ENCODE measurements at regions not wholly inside any gene's neighbourhood (a gene's known extent, or its start where the extent isn't known, plus 50 kb on each side); places are given as distances from the start of the nearest gene placed in this dataset.

DNA sequence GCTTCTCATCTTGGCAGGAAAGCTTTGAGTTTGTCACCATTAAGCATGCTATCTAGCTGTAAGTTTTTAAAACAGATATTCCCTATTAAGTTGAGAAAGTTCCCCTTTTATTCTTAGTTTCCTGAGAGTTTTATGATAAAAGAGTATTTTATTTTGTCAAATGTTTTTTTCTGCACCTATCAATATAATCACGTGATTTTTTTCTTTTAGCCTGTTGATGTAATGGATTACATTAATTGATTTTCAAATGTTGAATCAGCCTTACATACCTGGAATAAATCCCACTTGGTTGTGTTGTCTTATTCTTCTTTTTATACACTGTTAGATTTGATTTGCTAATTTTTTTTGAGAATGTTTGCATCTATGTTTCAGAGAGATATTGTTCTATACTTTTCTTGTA lies 179.5 kb downstream of the ZNF621 start:
- TF ChIP-seq, protein P1, sequence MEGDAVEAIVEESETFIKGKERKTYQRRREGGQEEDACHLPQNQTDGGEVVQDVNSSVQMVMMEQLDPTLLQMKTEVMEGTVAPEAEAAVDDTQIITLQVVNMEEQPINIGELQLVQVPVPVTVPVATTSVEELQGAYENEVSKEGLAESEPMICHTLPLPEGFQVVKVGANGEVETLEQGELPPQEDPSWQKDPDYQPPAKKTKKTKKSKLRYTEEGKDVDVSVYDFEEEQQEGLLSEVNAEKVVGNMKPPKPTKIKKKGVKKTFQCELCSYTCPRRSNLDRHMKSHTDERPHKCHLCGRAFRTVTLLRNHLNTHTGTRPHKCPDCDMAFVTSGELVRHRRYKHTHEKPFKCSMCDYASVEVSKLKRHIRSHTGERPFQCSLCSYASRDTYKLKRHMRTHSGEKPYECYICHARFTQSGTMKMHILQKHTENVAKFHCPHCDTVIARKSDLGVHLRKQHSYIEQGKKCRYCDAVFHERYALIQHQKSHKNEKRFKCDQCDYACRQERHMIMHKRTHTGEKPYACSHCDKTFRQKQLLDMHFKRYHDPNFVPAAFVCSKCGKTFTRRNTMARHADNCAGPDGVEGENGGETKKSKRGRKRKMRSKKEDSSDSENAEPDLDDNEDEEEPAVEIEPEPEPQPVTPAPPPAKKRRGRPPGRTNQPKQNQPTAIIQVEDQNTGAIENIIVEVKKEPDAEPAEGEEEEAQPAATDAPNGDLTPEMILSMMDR (IDR thresholded peaks at IDR 0.05; ENCODE audit: insufficient read depth, low read depth, low read length) = no peak
- no peak for TF ChIP-seq EZH2 (IDR thresholded peaks at IDR 0.05; ENCODE audit: insufficient read depth, low read length)
